Activated T-cell treated with anti-CD3 and anti-CD28 coated beads, Interleukin-2, amount 50 U/mL, for 72 hours (primary cell): ENCODE measurements at regions not wholly inside any gene's neighbourhood (a gene's known extent, or its start where the extent isn't known, plus 50 kb on each side); places are given as distances from the start of the nearest gene placed in this dataset.

Experiments used
- ATAC-seq, 2 donors: fragments of 150-1000 bp; cut with Tn5 transposase; replicated peaks in 1 of 2; 2 replicates each; pipeline ENCODE4 v1.10.0; 2021; ENCODE audit warnings: moderate library complexity in 2 of 2, mild to moderate bottlenecking in 1 of 2
- DNase-seq, 2 donors: peaks; one replicate each; pipeline ENCODE4 v3.0.0; 2021 to 2022; ENCODE audit warnings: mixed read lengths in 1 of 2
- H3K27ac Mint-ChIP-seq: one replicate; pipeline ENCODE4 v1.8.0; 2022; ENCODE audit warnings: mild to moderate bottlenecking, moderate library complexity, mixed read lengths
- H3K27me3 Mint-ChIP-seq: one replicate; pipeline ENCODE4 v1.8.0; 2022; ENCODE audit warnings: low read depth, mixed read lengths
- H3K36me3 Mint-ChIP-seq, 2 donors: one replicate each; pipeline ENCODE4 v1.8.0; 2022; ENCODE audit warnings: mixed read lengths in 2 of 2, mild to moderate bottlenecking in 1 of 2; ENCODE audit not compliant: insufficient read depth in 2 of 2
- H3K4me1 Mint-ChIP-seq: one replicate; pipeline ENCODE4 v1.8.0; 2022; ENCODE audit warnings: low read depth, mixed read lengths
- H3K4me3 Mint-ChIP-seq, 2 donors: one replicate each; pipeline ENCODE4 v1.8.0; 2022; ENCODE audit warnings: mild to moderate bottlenecking in 2 of 2, mixed read lengths in 2 of 2, moderate library complexity in 2 of 2
- H3K9me3 Mint-ChIP-seq, 2 donors: one replicate each; pipeline ENCODE4 v1.8.0; 2022; ENCODE audit warnings: mixed read lengths in 2 of 2

GRCh38 chr12:13628067-13628466, 353.3 kb downstream of the GRIN2B start:
- DNase-seq (no peak), ATAC-seq (no peak)
- Mint-ChIP-seq H3K27ac (no peak overlapping the region), H3K9me3 (peaks cover 0 to 1% of the 10 kb centered on the region in 2 donors), H3K27me3 (peaks cover 7% of the 10 kb centered on the region), H3K4me1 (no peaks in the 10 kb centered on the region), H3K36me3 (no peaks in the 10 kb centered on the region), H3K4me3 (no peak overlapping the region)

GRCh38 chr12:13627536-13627935, 353.9 kb downstream of the GRIN2B start:
- Mint-ChIP-seq H3K36me3 (no peaks in the 10 kb centered on the region), H3K4me3 (no peak overlapping the region), H3K27ac (no peak overlapping the region), H3K4me1 (no peaks in the 10 kb centered on the region), H3K9me3 (peaks cover 0 to 1% of the 10 kb centered on the region in 2 donors), H3K27me3 (peaks cover 7% of the 10 kb centered on the region)
- DNase-seq (no peak), ATAC-seq (no peak)

GRCh38 chr12:13613297-13613696, 368.1 kb downstream of the GRIN2B start:
- Mint-ChIP-seq H3K4me1 (no peaks in the 10 kb centered on the region), H3K27me3 (no peaks in the 10 kb centered on the region), H3K27ac (no peak overlapping the region), H3K4me3 (no peak overlapping the region), H3K36me3 (no peaks in the 10 kb centered on the region), H3K9me3 (peaks cover 0 to 3% of the 10 kb centered on the region in 2 donors)
- ATAC-seq (no peak), DNase-seq (no peak)

GRCh38 chr12:13609894-13610679, 371.3 kb downstream of the GRIN2B start:
- Mint-ChIP-seq H3K4me1 (no peaks in the 10 kb centered on the region), H3K9me3 (no peaks in the 10 kb centered on the region), H3K27ac (no peak overlapping the region), H3K36me3 (no peaks in the 10 kb centered on the region), H3K27me3 (no peaks in the 10 kb centered on the region), H3K4me3 (no peak overlapping the region)
- ATAC-seq (no peak), DNase-seq (no peak)

GRCh38 chr12:13606290-13606689, 375.1 kb downstream of the GRIN2B start:
- no peaks in the 10 kb centered on the region for H3K4me1 Mint-ChIP-seq
- ATAC-seq: no peak
- no peak overlapping the region for H3K27ac Mint-ChIP-seq
- no peaks in the 10 kb centered on the region for H3K9me3 Mint-ChIP-seq
- no peak overlapping the region for H3K4me3 Mint-ChIP-seq
- no peak for DNase-seq
- no peaks in the 10 kb centered on the region for H3K36me3 Mint-ChIP-seq
- no peaks in the 10 kb centered on the region for H3K27me3 Mint-ChIP-seq

- Mint-ChIP-seq H3K4me3 (no peak overlapping the region), H3K9me3 (no peaks in the 10 kb centered on the region), H3K36me3 (no peaks in the 10 kb centered on the region), H3K4me1 (no peaks in the 10 kb centered on the region), H3K27ac (no peak overlapping the region), H3K27me3 (peaks cover 9% of the 10 kb centered on the region)
- DNase-seq (no peak), ATAC-seq (no peak)
These were observed 377.4 kb downstream of the GRIN2B start for GRCh38 chr12:13603953-13604352.

- ATAC-seq: no peak
These were observed 379.2 kb downstream of the GRIN2B start for GRCh38 chr12:13602172-13602571.

GRCh38 chr12:13599176-13599575, 382.2 kb downstream of the GRIN2B start:
- ATAC-seq (no peak), DNase-seq (no peak)
- H3K36me3 Mint-ChIP-seq: no peaks in the 10 kb centered on the region
- H3K27ac Mint-ChIP-seq: no peak overlapping the region
- no peak overlapping the region for H3K4me3 Mint-ChIP-seq
- H3K9me3 Mint-ChIP-seq: peaks cover under 1 to 3% of the 10 kb centered on the region in 2 donors
- H3K27me3 Mint-ChIP-seq: peaks cover 9% of the 10 kb centered on the region
- no peaks in the 10 kb centered on the region for H3K4me1 Mint-ChIP-seq

More at GRCh38 chr12:13602172-13602571, 379.2 kb downstream of the GRIN2B start:
- Mint-ChIP-seq H3K9me3 (no peaks in the 10 kb centered on the region), H3K4me1 (no peaks in the 10 kb centered on the region), H3K4me3 (no peak overlapping the region), H3K27me3 (peaks cover 9% of the 10 kb centered on the region), H3K27ac (no peak overlapping the region), H3K36me3 (no peaks in the 10 kb centered on the region)
- no peak for DNase-seq

- Mint-ChIP-seq H3K27ac (no peak overlapping the region), H3K4me1 (no peaks in the 10 kb centered on the region), H3K9me3 (peaks cover 3 to 4% of the 10 kb centered on the region in 2 donors), H3K27me3 (peaks cover 9% of the 10 kb centered on the region), H3K4me3 (no peak overlapping the region), H3K36me3 (no peaks in the 10 kb centered on the region)
- ATAC-seq (no peak), DNase-seq (no peak)
These were observed 383.6 kb downstream of the GRIN2B start for GRCh38 chr12:13597837-13598236.

GRCh38 chr12:13597166-13597565, 384.2 kb downstream of the GRIN2B start:
- Mint-ChIP-seq H3K4me1 (no peaks in the 10 kb centered on the region), H3K36me3 (no peaks in the 10 kb centered on the region), H3K4me3 (no peak overlapping the region), H3K27me3 (peaks cover 9% of the 10 kb centered on the region), H3K27ac (no peak overlapping the region), H3K9me3 (peaks cover 3 to 4% of the 10 kb centered on the region in 2 donors)
- no peak for DNase-seq
- no peak for ATAC-seq

- H3K27ac Mint-ChIP-seq: no peak overlapping the region
- peaks cover 3 to 4% of the 10 kb centered on the region in 2 donors for H3K9me3 Mint-ChIP-seq
- no peak overlapping the region for H3K4me3 Mint-ChIP-seq
- no peak for DNase-seq
- ATAC-seq: no peak
- H3K36me3 Mint-ChIP-seq: no peaks in the 10 kb centered on the region
- peaks cover 9% of the 10 kb centered on the region for H3K27me3 Mint-ChIP-seq
- no peaks in the 10 kb centered on the region for H3K4me1 Mint-ChIP-seq
These were observed 384.7 kb downstream of the GRIN2B start for GRCh38 chr12:13596714-13597113.

GRCh38 chr12:13595536-13596443, 385.6 kb downstream of the GRIN2B start:
- peaks cover 9% of the 10 kb centered on the region for H3K27me3 Mint-ChIP-seq
- peaks cover 3 to 4% of the 10 kb centered on the region in 2 donors for H3K9me3 Mint-ChIP-seq
- H3K36me3 Mint-ChIP-seq: no peaks in the 10 kb centered on the region
- ATAC-seq (no peak), DNase-seq (no peak)
- no peaks in the 10 kb centered on the region for H3K4me1 Mint-ChIP-seq
- H3K27ac Mint-ChIP-seq: no peak overlapping the region
- no peak overlapping the region for H3K4me3 Mint-ChIP-seq

GRCh38 chr12:13594731-13595514, 386.5 kb downstream of the GRIN2B start:
- Mint-ChIP-seq H3K27me3 (peaks cover 2% of the 10 kb centered on the region), H3K9me3 (peaks cover 3 to 4% of the 10 kb centered on the region in 2 donors), H3K36me3 (no peaks in the 10 kb centered on the region), H3K4me3 (no peak overlapping the region), H3K27ac (no peak overlapping the region), H3K4me1 (no peaks in the 10 kb centered on the region)
- ATAC-seq: no peak
- no peak for DNase-seq
